ENCODE measurements at regions not wholly inside any gene's neighbourhood (a gene's known extent, or its start where the extent isn't known, plus 50 kb on each side); places are given as distances from the start of the nearest gene placed in this dataset.

DNA sequence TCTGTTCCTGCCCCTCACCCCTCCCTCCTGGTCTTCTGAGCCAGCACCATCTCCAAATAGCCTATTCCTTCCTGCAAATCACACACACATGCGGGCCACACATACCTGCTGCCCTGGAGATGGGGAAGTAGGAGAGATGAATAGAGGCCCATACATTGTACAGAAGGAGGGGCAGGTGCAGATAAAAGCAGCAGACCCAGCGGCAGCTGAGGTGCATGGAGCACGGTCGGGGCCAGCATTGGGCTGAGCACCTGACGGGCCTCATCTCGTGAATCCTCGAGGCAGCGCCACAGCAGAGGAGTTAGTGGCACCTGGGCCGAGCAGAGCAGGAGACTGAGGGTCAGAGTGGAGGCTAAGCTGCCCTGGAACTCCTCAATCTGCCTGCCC is 941.8 kb downstream of the BRD1 start:
- H3K4me2 ChIP-seq, result no peak overlapping the region
- H4K20me1 ChIP-seq (replicated peaks; ENCODE audit: insufficient read depth), result no peaks in the 10 kb centered on the region
- no peaks in the 10 kb centered on the region for H3K36me3 Mint-ChIP-seq (ENCODE audit: low read depth)
- ATAC-seq (no peak), DNase-seq (ENCODE audit: low spot score) (no peak)
- no peak overlapping the region for H3K4me3 Mint-ChIP-seq
- H3K27ac Mint-ChIP-seq, result no peak overlapping the region
- no peak overlapping the region for H3K27ac ChIP-seq (ENCODE audit: low read depth)
- H3K4me1 Mint-ChIP-seq, result peaks cover 4% of the 10 kb centered on the region; the same call in 2 of the 3 replicates
- H3K27me3 Mint-ChIP-seq (ENCODE audit: insufficient read depth, low read depth, poor library complexity), result peaks cover 7% of the 10 kb centered on the region
- no peak for TF ChIP-seq ETS1 (IDR thresholded peaks at IDR 0.05)
- TF ChIP-seq EZH2 (IDR thresholded peaks at IDR 0.05; ENCODE audit: low read depth, unreplicated experiment), result no peak
- TF ChIP-seq, protein P1, sequence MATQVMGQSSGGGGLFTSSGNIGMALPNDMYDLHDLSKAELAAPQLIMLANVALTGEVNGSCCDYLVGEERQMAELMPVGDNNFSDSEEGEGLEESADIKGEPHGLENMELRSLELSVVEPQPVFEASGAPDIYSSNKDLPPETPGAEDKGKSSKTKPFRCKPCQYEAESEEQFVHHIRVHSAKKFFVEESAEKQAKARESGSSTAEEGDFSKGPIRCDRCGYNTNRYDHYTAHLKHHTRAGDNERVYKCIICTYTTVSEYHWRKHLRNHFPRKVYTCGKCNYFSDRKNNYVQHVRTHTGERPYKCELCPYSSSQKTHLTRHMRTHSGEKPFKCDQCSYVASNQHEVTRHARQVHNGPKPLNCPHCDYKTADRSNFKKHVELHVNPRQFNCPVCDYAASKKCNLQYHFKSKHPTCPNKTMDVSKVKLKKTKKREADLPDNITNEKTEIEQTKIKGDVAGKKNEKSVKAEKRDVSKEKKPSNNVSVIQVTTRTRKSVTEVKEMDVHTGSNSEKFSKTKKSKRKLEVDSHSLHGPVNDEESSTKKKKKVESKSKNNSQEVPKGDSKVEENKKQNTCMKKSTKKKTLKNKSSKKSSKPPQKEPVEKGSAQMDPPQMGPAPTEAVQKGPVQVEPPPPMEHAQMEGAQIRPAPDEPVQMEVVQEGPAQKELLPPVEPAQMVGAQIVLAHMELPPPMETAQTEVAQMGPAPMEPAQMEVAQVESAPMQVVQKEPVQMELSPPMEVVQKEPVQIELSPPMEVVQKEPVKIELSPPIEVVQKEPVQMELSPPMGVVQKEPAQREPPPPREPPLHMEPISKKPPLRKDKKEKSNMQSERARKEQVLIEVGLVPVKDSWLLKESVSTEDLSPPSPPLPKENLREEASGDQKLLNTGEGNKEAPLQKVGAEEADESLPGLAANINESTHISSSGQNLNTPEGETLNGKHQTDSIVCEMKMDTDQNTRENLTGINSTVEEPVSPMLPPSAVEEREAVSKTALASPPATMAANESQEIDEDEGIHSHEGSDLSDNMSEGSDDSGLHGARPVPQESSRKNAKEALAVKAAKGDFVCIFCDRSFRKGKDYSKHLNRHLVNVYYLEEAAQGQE (IDR thresholded peaks at IDR 0.05; ENCODE audit: unreplicated experiment), result no peak
- TF ChIP-seq JUNB (IDR thresholded peaks at IDR 0.05; ENCODE audit: unreplicated experiment), result no peak
- TF ChIP-seq ZNF331 (CRISPR knock-in tag; IDR thresholded peaks at IDR 0.05; ENCODE audit: low read depth), result no peak
- TF ChIP-seq ZNF114 (CRISPR knock-in tag; IDR thresholded peaks at IDR 0.05), result no peak
- TF ChIP-seq CREB1 (CRISPR knock-in tag; IDR thresholded peaks at IDR 0.05; ENCODE audit: low read depth), result no peak
- no peak for TF ChIP-seq STAT1 (IDR thresholded peaks at IDR 0.05; ENCODE audit: unreplicated experiment)
- no peaks in the 10 kb centered on the region for H3K9me2 ChIP-seq (ENCODE audit: insufficient read depth)
- H3K27me3 ChIP-seq (ENCODE audit: insufficient read depth), result no peaks in the 10 kb centered on the region
- no peak overlapping the region for H2AFZ ChIP-seq
- no peaks in the 10 kb centered on the region for H3K79me2 ChIP-seq (replicated peaks; ENCODE audit: insufficient read depth)
- no peaks in the 10 kb centered on the region for H3F3A ChIP-seq (replicated peaks; ENCODE audit: low read depth)
- H3K4me3 ChIP-seq, result no peak overlapping the region
- H3K9me3 Mint-ChIP-seq, result no peaks in the 10 kb centered on the region
- no peaks in the 10 kb centered on the region for H3K36me3 ChIP-seq (ENCODE audit: insufficient read depth)
- H3K4me1 ChIP-seq (ENCODE audit: insufficient read depth), result no peaks in the 10 kb centered on the region

GRCh38 chr22:48885271-48885918 is 942.3 kb downstream of the BRD1 start:
- Histone ChIP-seq H2AFZ (no peak overlapping the region), H4K20me1 (replicated peaks; ENCODE audit: insufficient read depth) (no peaks in the 10 kb centered on the region), H3F3A (replicated peaks; ENCODE audit: low read depth) (no peaks in the 10 kb centered on the region), H3K4me3 (no peak overlapping the region), H3K79me2 (replicated peaks; ENCODE audit: insufficient read depth) (no peaks in the 10 kb centered on the region), H3K36me3 (ENCODE audit: insufficient read depth) (no peaks in the 10 kb centered on the region), H3K27ac (ENCODE audit: low read depth) (no peak overlapping the region), H3K27me3 (ENCODE audit: insufficient read depth) (no peaks in the 10 kb centered on the region), H3K4me1 (ENCODE audit: insufficient read depth) (no peaks in the 10 kb centered on the region), H3K9me2 (ENCODE audit: insufficient read depth) (no peaks in the 10 kb centered on the region), H3K4me2 (no peak overlapping the region)
- peaks cover 7% of the 10 kb centered on the region for H3K27me3 Mint-ChIP-seq (ENCODE audit: insufficient read depth, low read depth, poor library complexity)
- H3K36me3 Mint-ChIP-seq (ENCODE audit: low read depth), result no peaks in the 10 kb centered on the region
- H3K4me3 Mint-ChIP-seq, result no peak overlapping the region
- DNase-seq (ENCODE audit: low spot score) (no peak), ATAC-seq (peak; percentile 25; the same call in 2 of the 3 replicates)
- peaks cover 4% of the 10 kb centered on the region; the same call in 2 of the 3 replicates for H3K4me1 Mint-ChIP-seq
- H3K9me3 Mint-ChIP-seq, result no peaks in the 10 kb centered on the region
- H3K27ac Mint-ChIP-seq, result no peak overlapping the region
- TF ChIP-seq EZH2phosphoT487 (IDR thresholded peaks at IDR 0.05; ENCODE audit: unreplicated experiment), result no peak
- TF ChIP-seq CREB1 (CRISPR knock-in tag; IDR thresholded peaks at IDR 0.05; ENCODE audit: low read depth), result no peak
- no peak for TF ChIP-seq STAT1 (IDR thresholded peaks at IDR 0.05; ENCODE audit: unreplicated experiment)
- no peak for TF ChIP-seq ZNF331 (CRISPR knock-in tag; IDR thresholded peaks at IDR 0.05; ENCODE audit: low read depth)
- TF ChIP-seq POLR2AphosphoS5 (IDR thresholded peaks at IDR 0.05; ENCODE audit: low read depth), result no peak
- TF ChIP-seq EZH2 (IDR thresholded peaks at IDR 0.05; ENCODE audit: low read depth, unreplicated experiment), result no peak
- TF ChIP-seq CTCF (conservative IDR thresholded peaks at IDR 0.05; ENCODE audit: low read depth in 2 of 2), result no peak
- no peak for TF ChIP-seq JUNB (IDR thresholded peaks at IDR 0.05; ENCODE audit: unreplicated experiment)

Measured in GM23338 (cell line).